NCI-H1105 treated with DMSO at 0.1 percent for 48 hours (cell line): ENCODE measurements at regions not wholly inside any gene's neighbourhood (a gene's known extent, or its start where the extent isn't known, plus 50 kb on each side); places are given as distances from the start of the nearest gene placed in this dataset.
"Not testable (repeated sequence)": the region's sequence is repeated elsewhere in the genome, so short reads cannot be mapped to it uniquely, and the experiment has no call there.

ENCODE experiments used
- DNase-seq: peaks from one replicate; lab custom pipeline; 2025; lab: John Stamatoyannopoulos, UW

DNA sequence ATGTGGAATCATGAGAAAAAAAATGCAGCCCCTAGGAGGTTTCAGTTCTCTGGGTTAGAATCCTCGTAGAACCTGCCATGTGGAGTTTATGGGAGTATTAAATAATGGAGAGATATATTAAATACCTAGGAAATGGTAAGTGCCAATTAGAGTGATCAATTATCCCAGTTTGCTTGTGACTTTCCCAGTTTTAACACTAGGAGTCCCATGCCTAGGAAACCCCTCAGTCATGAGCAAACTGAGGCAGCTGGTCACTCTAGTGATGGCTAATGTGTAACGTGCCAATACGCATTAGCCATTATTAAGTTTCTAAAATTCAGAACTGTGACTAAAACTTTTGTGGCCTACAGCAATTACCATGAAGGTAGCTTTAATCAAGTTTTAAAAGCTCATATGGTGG lies 720.6 kb downstream of the TAF11L14 start:
- DNase-seq = no peak

DNA sequence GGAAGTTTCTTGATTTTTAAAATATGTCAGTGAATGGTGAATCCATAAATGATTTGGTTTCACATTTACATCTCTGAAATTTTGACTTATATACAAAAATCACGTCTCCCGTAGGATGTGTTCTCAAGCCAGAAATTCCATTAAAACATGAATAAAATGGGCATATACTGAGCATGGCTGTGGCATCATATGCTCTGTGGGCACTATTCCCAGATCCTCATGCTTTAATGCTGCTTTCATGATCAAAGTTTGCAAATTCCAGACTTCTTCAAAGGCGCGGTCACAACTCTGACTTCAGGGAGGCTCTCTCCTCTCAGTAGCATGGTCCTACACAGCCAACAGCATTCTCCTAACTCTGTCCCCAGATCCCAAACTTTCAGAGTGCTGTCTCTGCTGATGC lies 723.2 kb downstream of the TAF11L14 start:
- no peak for DNase-seq

DNA sequence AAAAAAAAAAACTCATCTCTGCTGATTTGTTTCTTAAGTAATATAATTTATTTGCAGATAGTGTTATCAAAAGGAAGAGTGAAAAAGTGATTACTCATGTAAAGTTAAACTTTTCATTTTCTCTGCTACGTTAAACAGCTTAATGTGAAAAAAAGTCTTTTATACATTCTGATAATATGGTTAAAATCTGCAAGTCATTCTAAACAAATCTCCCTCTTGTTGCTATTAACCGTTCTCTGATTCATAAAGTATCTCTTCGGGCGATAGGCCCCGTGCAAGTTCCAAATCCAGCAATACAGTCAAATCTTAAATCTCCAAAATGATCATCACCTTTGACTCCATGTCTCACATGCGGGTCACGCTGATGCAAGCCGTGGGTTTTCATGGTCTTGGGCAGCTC lies 732.0 kb downstream of the TAF11L14 start:
- DNase-seq = no peak

DNA sequence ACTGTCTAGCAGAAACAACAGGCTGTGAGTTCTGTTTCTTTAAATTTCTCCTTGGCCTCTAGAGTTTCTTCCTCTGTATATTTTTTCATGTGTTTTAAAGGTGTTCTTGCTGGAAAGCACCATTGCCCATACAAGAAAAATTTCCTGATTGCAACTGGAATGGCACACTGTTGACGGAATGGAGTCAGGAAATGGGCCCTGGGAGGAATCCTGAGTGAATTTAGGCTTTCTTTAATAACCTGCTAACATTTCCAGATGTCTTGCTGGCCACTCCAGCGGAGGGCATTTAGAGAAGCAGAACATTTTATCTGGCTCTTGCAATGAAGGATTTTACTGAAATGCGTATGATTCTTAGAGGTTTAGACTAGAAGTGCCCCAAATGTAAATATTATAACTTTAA lies 736.3 kb downstream of the TAF11L14 start:
- DNase-seq = no peak

DNA sequence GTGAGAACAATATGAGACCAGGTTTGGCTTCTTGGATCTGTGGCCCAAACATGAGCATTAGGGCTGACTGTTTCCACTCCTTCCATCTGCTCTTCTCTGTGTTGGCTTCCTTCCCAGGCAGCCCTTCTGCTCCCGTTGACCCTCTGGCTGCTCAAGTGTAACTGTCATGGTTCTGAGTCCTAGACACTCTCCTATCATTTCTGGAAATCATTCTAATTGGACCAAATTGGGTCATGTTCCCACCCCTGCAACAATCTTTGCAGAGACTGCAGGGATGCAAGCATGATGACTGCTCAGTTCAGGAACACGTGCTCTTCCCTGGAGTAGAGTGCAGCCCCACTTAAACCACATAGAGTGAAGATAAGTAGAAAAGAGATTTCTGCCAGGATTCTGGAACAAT lies 741.4 kb downstream of the TAF11L14 start:
- no peak for DNase-seq

DNA sequence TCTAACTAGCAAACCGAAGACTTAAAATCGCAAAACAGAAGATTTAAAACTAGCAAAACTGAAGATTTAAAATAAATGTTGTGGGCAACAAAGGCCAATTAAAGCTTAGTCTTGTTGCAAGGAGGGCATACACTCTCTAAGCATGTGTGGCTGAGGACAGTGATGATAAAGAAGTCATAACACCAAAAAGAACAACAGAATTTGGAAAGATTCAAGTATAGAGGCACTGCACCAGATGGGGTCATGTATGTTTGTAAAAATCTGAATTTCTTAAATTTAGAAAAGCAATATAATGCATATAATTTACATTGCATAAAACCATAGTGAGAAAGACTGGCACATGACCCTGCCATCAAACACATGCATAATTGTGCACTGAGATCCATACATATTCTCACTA lies 743.8 kb downstream of the TAF11L14 start:
- no peak for DNase-seq

DNA sequence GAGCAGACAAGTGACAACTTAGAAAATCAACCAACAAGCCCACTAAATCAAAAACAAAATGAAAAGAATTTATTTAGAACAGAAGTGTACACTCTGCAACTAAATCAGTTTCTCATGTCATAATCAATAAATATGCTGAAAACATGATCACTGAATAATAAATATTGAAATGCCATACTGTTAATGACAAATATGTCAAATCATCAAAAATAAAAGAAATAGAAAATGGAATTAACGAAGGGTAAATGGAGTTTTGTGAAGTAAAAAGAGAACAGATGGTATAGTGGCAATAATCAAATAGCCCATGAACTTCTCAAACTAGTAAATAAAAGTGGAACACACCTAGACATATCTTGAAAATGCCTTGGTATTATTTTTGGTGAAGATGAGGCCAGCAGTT lies 744.9 kb downstream of the TAF11L14 start:
- DNase-seq = no peak

DNA sequence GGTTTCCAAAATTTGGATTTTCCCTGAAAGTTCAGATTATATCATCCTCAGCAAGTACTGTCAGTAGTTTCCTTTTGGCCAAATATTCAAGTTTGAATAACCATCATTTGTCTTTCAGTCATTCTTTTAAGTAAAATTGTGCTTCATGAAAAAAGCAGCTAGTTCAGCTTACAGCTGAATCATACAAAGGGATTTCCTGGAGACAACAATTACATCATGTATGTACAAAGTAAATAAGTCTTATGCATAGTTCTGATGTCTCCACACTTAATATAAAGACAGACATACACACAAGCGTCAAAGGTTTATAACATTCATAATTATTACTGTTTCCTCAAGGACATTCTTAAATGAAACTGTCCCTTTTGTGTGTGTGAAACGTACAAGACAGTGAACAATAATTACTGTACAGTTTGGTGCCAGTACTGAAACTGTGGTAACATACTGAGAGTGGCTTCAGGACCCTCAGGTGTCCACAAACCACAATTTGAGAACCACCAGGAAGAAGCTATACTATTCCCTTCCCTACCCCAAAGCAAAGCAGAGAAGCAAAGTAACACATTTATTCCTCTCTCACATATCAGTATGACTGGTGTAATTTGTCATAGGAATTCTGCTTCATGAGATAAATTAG lies 746.6 kb downstream of the TAF11L14 start:
- DNase-seq = no peak

DNA sequence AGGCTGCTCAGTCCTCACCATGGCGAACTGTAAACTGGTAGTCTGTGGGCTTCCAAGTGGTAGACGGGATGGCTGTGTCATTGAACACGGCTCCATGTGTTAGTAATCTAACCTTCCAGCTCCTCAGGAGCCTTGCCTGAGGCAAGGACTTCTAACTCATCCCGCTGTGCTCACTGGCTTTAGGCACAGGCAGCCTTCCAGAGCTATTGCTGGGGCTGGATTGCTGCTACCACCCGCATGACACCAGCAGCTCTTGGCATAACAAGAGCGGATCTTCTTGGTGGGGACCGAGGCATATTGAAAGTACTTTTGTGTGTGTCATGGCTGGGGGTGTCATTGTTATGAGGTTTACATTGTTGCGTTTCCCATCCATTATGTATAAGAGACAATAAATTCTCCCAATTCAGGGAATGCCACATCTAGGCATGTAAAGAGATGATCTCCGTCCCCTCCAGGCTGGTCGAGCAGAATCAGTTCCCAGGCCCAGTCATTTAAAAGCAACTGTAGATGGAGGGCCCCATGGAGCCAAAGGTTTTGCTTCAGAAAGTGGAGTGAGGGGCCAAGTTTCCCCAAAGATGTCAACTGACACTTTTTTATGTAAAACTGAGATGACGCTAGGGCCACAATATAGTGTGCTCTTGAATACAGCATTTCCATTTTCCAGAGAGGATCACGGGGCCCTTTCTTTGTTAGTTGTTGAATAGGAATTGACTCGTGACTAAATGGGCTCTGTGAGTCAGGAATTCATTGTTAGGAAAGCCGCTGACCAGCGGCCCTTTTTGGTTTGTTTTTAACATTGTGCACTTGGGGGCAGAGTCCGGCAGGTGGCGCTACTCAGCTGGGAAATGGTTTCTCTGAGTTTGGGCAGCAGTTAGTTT lies 759.5 kb downstream of the TAF11L14 start:
- DNase-seq = peak; percentile 30

DNA sequence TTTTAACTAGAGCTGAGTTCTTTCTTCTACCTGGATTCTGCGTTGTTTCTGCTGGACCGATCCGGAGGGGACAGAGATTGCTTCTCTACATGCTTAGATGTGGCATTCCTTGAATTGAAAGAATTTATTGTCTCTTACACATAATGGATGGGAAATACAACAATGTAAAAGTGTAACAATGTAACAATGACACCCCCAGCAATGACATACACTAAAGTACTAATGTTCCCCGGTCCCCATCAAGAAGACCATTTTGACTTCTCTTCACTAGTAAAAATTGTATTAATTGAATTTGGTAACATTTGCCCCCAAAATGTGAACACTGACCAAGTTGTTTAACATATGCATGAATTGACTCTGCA lies 760.2 kb downstream of the TAF11L14 start:
- DNase-seq = no peak

DNA sequence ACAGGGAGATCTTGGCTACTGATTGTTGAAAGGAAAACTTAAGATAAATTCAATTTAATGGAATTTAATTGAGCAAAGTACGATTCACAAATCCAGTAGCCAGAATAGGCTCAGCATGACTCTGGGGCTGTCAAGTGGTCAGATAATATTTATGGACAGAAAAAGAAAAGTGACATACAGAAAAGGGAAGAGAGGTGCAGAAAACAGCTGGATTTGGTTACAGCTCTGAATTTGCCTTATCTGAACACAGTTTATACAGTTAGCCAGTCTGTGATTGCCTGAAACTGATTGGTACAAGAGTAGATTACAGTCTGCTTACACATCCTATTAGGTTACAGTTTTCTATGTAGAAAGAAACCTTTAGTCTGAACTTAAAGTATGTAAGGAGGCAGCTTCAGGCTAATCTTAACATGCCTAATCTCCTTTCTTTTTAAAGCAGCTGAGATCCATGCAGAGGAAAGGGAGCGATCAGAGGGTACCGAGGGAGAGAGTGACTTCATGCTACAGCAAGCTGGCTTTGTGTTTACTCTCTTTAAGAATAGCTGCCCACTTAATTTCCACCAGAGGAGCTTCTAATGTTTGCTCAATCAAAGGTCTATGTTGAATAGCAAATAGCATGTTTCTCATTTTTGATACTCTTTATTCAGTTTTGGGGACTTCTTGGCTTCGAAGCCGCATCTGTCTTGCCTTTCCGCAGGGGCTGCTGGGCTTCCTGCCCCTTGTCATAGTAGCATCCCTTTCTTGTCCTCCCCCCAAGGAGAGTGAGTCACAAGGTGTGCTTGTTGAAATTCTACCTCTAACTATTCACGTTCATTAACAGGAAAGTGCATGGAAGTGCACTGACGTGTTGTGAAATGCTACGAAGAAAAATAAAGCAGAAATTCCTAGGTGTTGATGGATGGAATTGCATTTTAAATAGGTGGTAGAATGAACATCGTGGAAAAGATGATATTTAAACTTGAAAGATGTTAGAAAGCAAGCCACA lies 761.2 kb downstream of the TAF11L14 start:
- DNase-seq = no peak

DNA sequence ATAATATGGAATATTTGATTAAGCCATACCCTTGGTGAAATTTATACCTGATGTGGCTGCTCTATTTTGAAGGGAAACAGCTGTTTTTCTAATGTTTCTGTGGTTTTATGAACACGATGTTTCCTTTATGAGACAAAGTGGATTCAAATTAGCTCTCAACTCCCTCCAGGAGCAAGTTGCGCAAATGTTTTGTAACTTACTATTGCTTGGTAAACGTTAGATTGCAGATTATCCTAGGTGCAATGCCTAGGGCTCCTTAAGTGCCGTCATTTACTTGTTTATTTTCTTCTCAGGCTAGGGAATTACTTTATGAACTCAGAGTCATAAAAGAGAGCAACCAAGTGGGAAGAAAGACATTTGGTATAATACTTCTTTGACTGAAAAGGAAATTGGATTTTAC lies 763.1 kb downstream of the TAF11L14 start:
- no peak for DNase-seq

DNA sequence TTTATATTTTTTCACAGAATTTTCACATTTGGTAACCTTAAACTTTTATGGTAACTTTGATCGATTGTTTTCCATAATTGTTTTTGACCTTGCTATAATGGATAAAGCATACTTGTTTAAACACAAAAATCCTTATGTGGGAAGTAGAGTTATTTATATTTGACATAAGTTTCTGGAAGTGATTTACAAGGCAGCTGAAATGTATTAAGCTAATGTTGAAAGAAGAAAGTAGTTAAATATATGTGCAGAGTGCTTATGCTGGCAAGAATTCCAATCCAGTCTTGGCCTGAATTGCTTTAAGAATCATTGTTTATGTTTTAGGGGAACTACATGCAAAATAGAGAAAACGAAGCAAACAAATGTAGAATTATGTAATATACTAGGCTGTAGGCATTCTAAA lies 763.6 kb downstream of the TAF11L14 start:
- DNase-seq = no peak

DNA sequence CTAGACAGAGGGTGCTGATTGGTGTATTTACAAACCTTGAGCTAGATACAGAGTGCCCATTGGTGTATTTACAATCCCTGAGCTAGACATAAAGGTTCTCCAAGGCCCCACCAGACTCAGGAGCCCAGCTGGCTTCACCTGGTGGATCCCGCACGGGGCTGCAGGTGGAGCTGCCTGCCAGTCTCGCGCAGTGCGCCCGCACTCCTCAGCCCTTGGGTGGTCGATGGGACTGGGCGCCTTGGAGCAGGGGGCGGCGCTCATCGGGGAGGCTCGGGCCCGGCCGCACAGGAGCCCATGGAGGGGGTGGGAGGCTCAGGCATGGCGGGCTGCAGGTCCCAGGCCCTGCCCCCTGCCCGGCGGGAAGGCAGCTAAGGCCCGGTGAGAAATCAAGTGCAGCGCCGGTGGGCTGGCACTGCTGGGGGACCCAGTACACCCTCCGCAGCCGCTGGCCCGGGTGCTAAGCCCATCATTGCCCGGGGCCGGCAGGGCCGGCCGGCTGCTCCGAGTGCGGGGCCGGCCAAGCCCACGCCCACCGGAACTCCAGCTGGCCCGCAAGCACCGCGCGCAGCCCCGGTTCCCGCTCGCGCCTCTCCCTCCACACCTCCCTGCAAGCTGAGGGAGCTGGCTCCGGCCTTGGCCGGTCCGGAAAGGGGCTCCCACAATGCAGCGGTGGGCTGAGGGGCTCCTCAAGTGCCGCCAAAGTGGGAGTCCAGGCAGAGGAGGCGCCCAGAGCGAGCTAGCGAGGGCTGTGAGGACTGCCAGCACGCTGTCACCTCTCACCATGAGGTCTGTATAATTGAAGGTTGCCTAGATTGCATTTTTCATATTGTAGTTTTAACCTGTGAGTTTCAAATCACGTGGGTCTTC lies 765.4 kb downstream of the TAF11L14 start:
- DNase-seq = not testable (repeated sequence)

DNA sequence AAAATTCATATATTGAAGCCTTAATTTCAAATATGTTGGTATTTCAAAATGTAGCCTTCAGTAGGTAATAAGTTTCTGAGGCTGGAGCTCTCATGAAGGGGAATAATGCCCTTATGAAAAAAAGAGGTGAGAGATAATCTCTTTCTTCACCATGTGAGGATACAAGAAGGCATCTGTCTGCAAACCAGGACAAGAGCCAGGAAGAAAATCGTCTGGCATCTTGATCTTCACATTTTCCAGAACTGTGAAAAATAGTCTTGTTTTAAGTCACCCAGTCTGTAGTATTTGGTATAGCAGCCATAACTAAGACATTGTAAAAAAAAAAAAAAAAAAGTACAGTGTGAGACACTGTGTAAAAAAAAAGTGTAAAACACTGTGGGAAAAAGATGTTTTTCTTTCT lies 768.9 kb downstream of the TAF11L14 start:
- no peak for DNase-seq

DNA sequence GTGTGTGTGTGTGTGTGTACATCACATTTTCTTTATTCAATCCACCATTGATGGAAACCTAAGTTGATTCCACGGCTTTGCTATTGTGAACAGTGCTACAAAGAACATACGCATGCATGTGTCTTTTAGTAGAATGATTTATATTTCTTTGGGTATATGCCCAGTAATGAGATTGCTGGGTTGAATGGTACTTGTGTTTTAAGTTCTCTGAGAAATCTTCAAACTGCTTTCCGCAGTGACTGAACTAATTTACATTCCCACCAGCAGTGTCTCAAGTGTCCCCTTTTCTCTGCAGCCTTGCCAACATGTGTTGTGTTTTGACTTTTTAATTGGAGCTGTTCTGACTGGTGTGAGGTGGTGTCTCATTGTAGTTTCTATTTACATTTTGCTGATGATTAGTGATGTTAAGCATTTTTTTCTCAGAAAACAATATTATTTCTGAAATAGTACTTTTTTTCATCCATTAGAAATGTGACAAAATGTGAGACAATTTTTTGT lies 769.7 kb downstream of the TAF11L14 start:
- no peak for DNase-seq

DNA sequence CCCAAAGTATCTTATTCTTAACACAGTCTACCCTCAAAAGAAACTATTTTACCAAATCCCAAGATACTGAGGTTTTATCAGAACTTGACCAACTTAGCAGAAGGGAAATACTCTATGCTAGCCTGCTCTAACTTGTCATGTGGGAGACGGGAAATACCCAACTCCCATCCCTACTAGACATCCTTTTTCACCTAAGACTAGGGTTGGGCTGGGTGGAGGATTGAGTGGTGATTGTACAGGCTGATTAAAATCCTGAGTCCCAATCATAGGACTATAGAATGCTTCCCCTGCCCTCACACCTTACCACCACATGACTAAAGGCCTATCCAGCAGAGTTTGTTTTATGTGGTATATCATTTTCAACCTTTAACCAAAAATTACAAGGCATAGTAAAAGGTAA lies 786.5 kb downstream of the TAF11L14 start:
- DNase-seq = no peak

DNA sequence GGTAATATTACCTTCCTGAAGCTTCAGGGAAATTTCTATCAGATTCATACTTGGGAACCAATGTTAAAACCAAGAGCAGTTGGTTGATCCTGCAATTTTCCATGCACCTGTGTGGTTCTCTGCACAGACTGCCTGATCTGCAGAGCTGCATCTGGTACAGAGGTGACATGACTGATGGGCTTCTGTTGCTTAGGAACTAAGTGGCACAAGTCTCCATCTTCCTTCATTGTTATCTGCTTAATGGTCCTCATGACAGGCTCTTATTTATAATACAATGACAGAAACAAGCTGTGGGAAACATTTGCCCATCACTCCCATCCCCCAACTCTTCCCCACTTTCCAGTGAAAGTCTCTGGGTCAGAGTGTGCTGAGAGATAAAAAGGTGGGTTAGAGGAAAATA lies 799.1 kb downstream of the TAF11L14 start:
- no peak for DNase-seq

DNA sequence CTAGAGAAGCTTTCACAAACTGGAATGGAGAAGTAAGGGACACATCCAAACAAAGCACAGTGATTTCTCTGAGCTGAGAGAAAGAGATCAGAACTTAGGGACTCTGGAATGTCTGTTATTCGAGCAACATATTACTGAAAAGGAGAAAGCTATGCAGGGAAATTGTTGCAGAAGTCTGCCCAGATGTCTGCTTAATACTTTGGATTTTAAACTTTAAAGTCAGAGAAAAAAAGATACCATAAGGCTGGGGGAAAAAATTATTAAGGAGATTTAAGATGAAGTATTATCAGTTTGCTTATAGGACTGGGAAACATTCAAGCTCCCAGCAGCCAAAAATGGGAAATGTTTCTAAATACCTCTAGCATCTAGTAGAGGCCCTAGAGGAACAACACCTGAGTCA lies 803.9 kb downstream of the TAF11L14 start:
- no peak for DNase-seq

DNA sequence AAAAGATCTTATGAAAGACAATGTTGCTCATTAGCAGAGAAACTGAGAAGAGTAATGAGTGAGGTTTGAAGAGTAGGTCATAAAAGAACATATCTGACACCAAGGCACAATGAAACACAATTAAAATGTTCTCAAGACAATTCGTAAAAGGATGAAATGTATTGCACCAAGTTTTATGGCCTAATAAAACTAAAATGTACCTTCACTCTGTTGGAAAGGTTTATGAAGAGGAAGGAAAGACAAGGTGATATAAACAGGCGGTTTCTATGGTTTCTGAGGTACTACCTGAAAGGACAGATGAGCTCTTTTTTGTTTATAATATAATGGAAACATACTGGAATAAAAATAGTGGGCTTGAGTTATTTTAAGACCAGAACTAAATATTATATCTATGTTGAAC lies 821.3 kb downstream of the TAF11L14 start:
- DNase-seq = no peak

DNA sequence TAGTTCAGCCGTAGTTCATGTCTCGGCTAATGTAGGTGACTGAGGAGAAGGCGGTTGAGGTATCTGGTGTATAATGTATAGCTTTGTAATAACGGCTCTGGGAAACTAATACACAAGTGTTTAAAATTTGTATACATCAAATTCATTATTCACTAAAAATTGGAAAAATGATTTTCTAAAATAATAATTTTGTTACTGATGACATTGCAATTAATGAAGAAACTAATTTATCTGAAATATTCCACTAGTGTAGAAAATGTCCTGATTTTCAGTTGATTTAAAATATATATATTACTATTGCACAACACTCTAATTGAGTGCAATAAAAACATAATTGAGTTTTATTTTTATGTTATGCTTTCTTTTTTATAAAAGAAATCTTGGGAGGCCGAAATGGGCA lies 823.0 kb downstream of the TAF11L14 start:
- DNase-seq = no peak
